Breast epithelium (tissue), 4 donors: ENCODE measurements at regions not wholly inside any gene's neighbourhood (a gene's known extent, or its start where the extent isn't known, plus 50 kb on each side); places are given as distances from the start of the nearest gene placed in this dataset.

Source experiments
- DNase-seq, 2 donors: peaks; one replicate each; pipeline ENCODE4 v3.0.0-alpha.2; 2019; ENCODE audit warnings: low spot score in 2 of 2
- H3K27ac ChIP-seq, 2 donors: fragments of 200-600 bp; sonication (generic) in 1 of 2; one replicate each; pipeline ENCODE4 v1.5.1; 2016 to 2019; ENCODE audit warnings: mild to moderate bottlenecking in 1 of 2
- H3K27me3 ChIP-seq, 2 donors: fragments of 200-600 bp; sonication (generic) in 1 of 2; one replicate each; pipeline versions ENCODE4 v1.5.1 to v1.6.0; 2017 to 2019; ENCODE audit warnings: control low read depth in 1 of 2, mild to moderate bottlenecking in 1 of 2
- H3K36me3 ChIP-seq: fragments of 200-600 bp; one replicate; pipeline ENCODE4 v1.5.1; 2019
- H3K4me1 ChIP-seq, 2 donors: fragments of 200-600 bp; sonication (generic); one replicate each; pipeline ENCODE4 v1.5.1; 2016 to 2019; ENCODE audit warnings: control low read depth in 1 of 2
- H3K4me3 ChIP-seq, 3 donors: fragments of 200-600 bp; sonication (generic); 1 replicate in 2 of 3; 2 replicates in 1 of 3; pipeline ENCODE4 v1.5.1; 2016 to 2019; ENCODE audit warnings: mild to moderate bottlenecking in 3 of 3, moderate library complexity in 2 of 3
- H3K9me3 ChIP-seq, 2 donors: fragments of 200-600 bp; sonication (generic) in 1 of 2; one replicate each; pipeline ENCODE4 v1.5.1; 2016 to 2019; ENCODE audit warnings: control low read depth in 1 of 2
- CTCF ChIP-seq, 3 donors: fragments of 450-650 bp; IDR thresholded peaks; one replicate each; pipeline ENCODE4 v1.5.1; 2016 to 2017; ENCODE audit warnings: antibody characterized with exemption in 3 of 3, mild to moderate bottlenecking in 3 of 3, moderate library complexity in 3 of 3
- POLR2A ChIP-seq: fragments of 450-650 bp; IDR thresholded peaks from one replicate; pipeline ENCODE4 v1.6.1; 2016; ENCODE audit warnings: antibody characterized with exemption, mild to moderate bottlenecking, moderate library complexity
- POLR2AphosphoS5 ChIP-seq, 3 donors: sonication (generic); formaldehyde crosslinking; IDR thresholded peaks; one replicate each; pipeline ENCODE4 v1.6.1; 2017; ENCODE audit warnings: antibody characterized with exemption in 3 of 3
- intact Hi-C: fragments of 100-400 bp; cut with DNase I; formaldehyde crosslinking; loops from one replicate; pipeline ENCODE4 v1.15.1; 2023; ENCODE audit warnings: low total_unique reads

GRCh38 chr14:81728447-81728846 lies 194.8 kb upstream of the SEL1L start:
- TF ChIP-seq POLR2A = no peak
- TF ChIP-seq POLR2AphosphoS5 (IDR thresholded peaks at IDR 0.05) = no peak
- no peak for TF ChIP-seq CTCF (IDR thresholded peaks at IDR 0.05)
- no peaks in the 10 kb centered on the region for H3K36me3 ChIP-seq
- H3K27ac ChIP-seq = no peak overlapping the region
- no peaks in the 10 kb centered on the region for H3K4me1 ChIP-seq
- H3K4me3 ChIP-seq = no peak overlapping the region
- intact Hi-C loops = no loop called here
- no peak for DNase-seq
- no peaks in the 10 kb centered on the region for H3K27me3 ChIP-seq
- H3K9me3 ChIP-seq = no peaks in the 10 kb centered on the region

- Histone ChIP-seq H3K27me3 (no peaks in the 10 kb centered on the region), H3K4me1 (no peaks in the 10 kb centered on the region), H3K4me3 (no peak overlapping the region), H3K9me3 (no peaks in the 10 kb centered on the region), H3K36me3 (no peaks in the 10 kb centered on the region), H3K27ac (no peak overlapping the region)
- no peak for DNase-seq
- intact Hi-C loops = no loop called here
- TF ChIP-seq POLR2AphosphoS5 (IDR thresholded peaks at IDR 0.05) (no peak), CTCF (IDR thresholded peaks at IDR 0.05) (no peak), POLR2A (no peak)
Measured at GRCh38 chr14:81729622-81730021, 196.0 kb upstream of the SEL1L start.

- no peaks in the 10 kb centered on the region for H3K36me3 ChIP-seq
- DNase-seq = no peak
- H3K4me1 ChIP-seq = no peaks in the 10 kb centered on the region
- intact Hi-C loops = no loop called here
- TF ChIP-seq CTCF (IDR thresholded peaks at IDR 0.05) = no peak
- TF ChIP-seq POLR2AphosphoS5 (IDR thresholded peaks at IDR 0.05) = no peak
- TF ChIP-seq POLR2A = no peak
- H3K9me3 ChIP-seq = no peaks in the 10 kb centered on the region
- no peaks in the 10 kb centered on the region for H3K27me3 ChIP-seq
- H3K27ac ChIP-seq = no peak overlapping the region
- H3K4me3 ChIP-seq = no peak overlapping the region
Measured at GRCh38 chr14:81737938-81738337, 204.3 kb upstream of the SEL1L start.

GRCh38 chr14:81738946-81739659 lies 205.4 kb upstream of the SEL1L start:
- DNase-seq = no peak
- Histone ChIP-seq H3K27me3 (no peaks in the 10 kb centered on the region), H3K27ac (no peak overlapping the region), H3K9me3 (no peaks in the 10 kb centered on the region), H3K4me3 (no peak overlapping the region), H3K4me1 (no peaks in the 10 kb centered on the region), H3K36me3 (no peaks in the 10 kb centered on the region)
- intact Hi-C loops = no loop called here
- no peak for TF ChIP-seq POLR2A

- no peak for DNase-seq
- H3K4me1 ChIP-seq = no peaks in the 10 kb centered on the region
- no peaks in the 10 kb centered on the region for H3K9me3 ChIP-seq
- H3K4me3 ChIP-seq = no peak overlapping the region
- H3K36me3 ChIP-seq = no peaks in the 10 kb centered on the region
- intact Hi-C loops = no loop called here
- TF ChIP-seq POLR2A (no peak), CTCF (IDR thresholded peaks at IDR 0.05) (no peak), POLR2AphosphoS5 (IDR thresholded peaks at IDR 0.05) (no peak)
- no peak overlapping the region for H3K27ac ChIP-seq
- H3K27me3 ChIP-seq = no peaks in the 10 kb centered on the region
Measured at GRCh38 chr14:81743605-81744004, 210.0 kb upstream of the SEL1L start.
